ENCODE measurements at regions not wholly inside any gene's neighbourhood (a gene's known extent, or its start where the extent isn't known, plus 50 kb on each side); places are given as distances from the start of the nearest gene placed in this dataset.

- Histone ChIP-seq H3K4me3 (ENCODE audit: low read depth, low read length) (no peak overlapping the region), H3K9me3 (ENCODE audit: control insufficient read depth, insufficient read depth, low read length) (no peaks in the 10 kb centered on the region), H3K4me1 (ENCODE audit: control insufficient read depth, insufficient read depth, low read length) (peaks cover 12% of the 10 kb centered on the region), H3K27ac (ENCODE audit: low read depth, low read length) (no peak overlapping the region), H3K36me3 (ENCODE audit: control insufficient read depth, insufficient read depth, low read length) (no peaks in the 10 kb centered on the region), H3K9ac (ENCODE audit: low read depth, low read length) (no peak overlapping the region), H3K27me3 (ENCODE audit: control insufficient read depth, insufficient read depth, low read length) (no peaks in the 10 kb centered on the region)
Observed at GRCh38 chr22:26804315-26804714, 146.9 kb downstream of the MIAT start.

DNA sequence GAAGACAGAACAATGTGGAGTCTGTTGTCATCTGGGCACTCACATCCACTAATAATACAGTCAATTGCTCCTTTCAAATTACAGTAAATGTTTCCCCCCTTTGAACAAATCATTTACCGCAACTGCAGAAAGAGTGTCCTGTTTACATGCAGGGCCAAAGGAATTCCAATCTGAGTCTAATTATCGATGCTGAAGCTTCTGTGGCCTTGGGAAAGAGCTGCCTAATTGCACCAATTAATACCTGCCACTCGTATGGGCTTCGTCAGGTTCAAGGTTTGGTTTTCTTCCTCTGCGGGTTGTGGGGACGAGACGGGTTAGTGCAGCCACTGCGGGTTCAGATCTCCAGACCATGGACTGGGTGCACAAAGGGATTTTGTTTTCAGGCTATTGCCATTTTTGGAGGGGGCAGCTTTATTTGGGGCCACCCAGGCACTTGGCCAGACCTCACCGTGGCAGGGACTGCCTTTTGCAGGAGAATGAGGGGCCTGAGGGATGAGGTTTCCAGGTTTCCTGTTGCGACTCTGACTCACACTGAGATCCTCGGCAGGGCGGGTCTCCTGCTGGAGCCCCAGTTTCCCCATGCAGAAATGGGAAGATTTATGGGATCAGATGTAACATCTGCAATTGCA, 147.6 kb downstream of the MIAT start:
- Histone ChIP-seq H3K27me3 (ENCODE audit: control insufficient read depth, insufficient read depth, low read length) (no peaks in the 10 kb centered on the region), H3K27ac (ENCODE audit: low read depth, low read length) (no peak overlapping the region), H3K9ac (ENCODE audit: low read depth, low read length) (no peak overlapping the region)

GRCh38 chr22:26806445-26807175, 149.2 kb downstream of the MIAT start:
- H3K9ac ChIP-seq (ENCODE audit: low read depth, low read length): no peak overlapping the region
- peaks cover 6% of the 10 kb centered on the region; the same call in 1 of the 2 replicates for H3K4me1 ChIP-seq (ENCODE audit: control insufficient read depth, insufficient read depth, low read length)
- H3K4me3 ChIP-seq (ENCODE audit: low read depth, low read length): no peak overlapping the region
- no peaks in the 10 kb centered on the region for H3K27me3 ChIP-seq (ENCODE audit: control insufficient read depth, insufficient read depth, low read length)
- no peak overlapping the region for H3K27ac ChIP-seq (ENCODE audit: low read depth, low read length)
- H3K36me3 ChIP-seq (ENCODE audit: control insufficient read depth, insufficient read depth, low read length): no peaks in the 10 kb centered on the region
- no peaks in the 10 kb centered on the region for H3K9me3 ChIP-seq (ENCODE audit: control insufficient read depth, insufficient read depth, low read length)

More for the DNA sequence above, 147.6 kb downstream of the MIAT start:
- Histone ChIP-seq H3K4me1 (ENCODE audit: control insufficient read depth, insufficient read depth, low read length) (peaks cover 12% of the 10 kb centered on the region), H3K4me3 (ENCODE audit: low read depth, low read length) (no peak overlapping the region), H3K9me3 (ENCODE audit: control insufficient read depth, insufficient read depth, low read length) (no peaks in the 10 kb centered on the region), H3K36me3 (ENCODE audit: control insufficient read depth, insufficient read depth, low read length) (no peaks in the 10 kb centered on the region)

DNA sequence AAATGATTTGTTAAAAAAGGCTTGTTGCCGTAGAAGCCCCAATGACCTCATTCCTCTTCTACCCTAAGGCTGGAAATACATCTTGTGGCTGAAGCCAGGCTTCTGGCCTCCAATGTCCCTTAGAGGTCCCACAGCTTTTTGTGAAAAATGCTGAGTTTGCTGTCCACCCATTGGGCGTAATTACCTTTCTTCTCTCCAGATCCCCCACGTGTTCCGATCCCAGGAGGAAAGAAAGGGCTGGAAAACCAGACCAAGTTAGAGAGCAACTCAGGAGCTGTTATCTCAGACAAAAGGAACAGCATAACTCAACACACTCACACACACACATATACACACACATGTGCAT, 154.2 kb downstream of the MIAT start:
- Histone ChIP-seq H3K9me3 (ENCODE audit: control insufficient read depth, insufficient read depth, low read length) (no peaks in the 10 kb centered on the region), H3K36me3 (ENCODE audit: control insufficient read depth, insufficient read depth, low read length) (no peaks in the 10 kb centered on the region), H3K4me1 (ENCODE audit: control insufficient read depth, insufficient read depth, low read length) (no peaks in the 10 kb centered on the region), H3K27ac (ENCODE audit: low read depth, low read length) (no peak overlapping the region), H3K4me3 (ENCODE audit: low read depth, low read length) (no peak overlapping the region), H3K9ac (ENCODE audit: low read depth, low read length) (no peak overlapping the region), H3K27me3 (ENCODE audit: control insufficient read depth, insufficient read depth, low read length) (no peaks in the 10 kb centered on the region)

GRCh38 chr22:26812731-26813130, 155.3 kb downstream of the MIAT start:
- no peak overlapping the region for H3K4me3 ChIP-seq (ENCODE audit: low read depth, low read length)
- no peak overlapping the region for H3K9ac ChIP-seq (ENCODE audit: low read depth, low read length)
- H3K27ac ChIP-seq (ENCODE audit: low read depth, low read length): no peak overlapping the region
- no peaks in the 10 kb centered on the region for H3K36me3 ChIP-seq (ENCODE audit: control insufficient read depth, insufficient read depth, low read length)
- H3K4me1 ChIP-seq (ENCODE audit: control insufficient read depth, insufficient read depth, low read length): no peaks in the 10 kb centered on the region
- H3K27me3 ChIP-seq (ENCODE audit: control insufficient read depth, insufficient read depth, low read length): no peaks in the 10 kb centered on the region
- H3K9me3 ChIP-seq (ENCODE audit: control insufficient read depth, insufficient read depth, low read length): no peaks in the 10 kb centered on the region

DNA sequence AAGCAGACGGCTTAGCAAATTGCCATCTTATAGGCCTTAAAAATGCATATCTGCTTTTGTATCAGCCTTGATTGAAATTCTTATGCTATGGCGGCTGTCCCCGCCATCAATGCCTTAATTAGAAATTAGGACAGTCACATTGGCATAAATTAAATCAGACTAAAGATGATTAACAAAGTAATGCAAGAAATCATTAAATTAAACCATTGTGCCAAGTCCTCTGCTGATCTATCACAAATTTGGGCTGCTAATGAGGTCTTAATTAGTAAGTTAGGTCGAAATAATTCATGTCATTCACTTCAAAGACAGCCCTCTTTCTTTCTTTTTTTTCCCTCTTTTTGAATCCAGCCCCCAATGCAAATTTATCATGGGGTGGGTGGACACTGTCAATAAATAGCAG, 159.3 kb downstream of the MIAT start:
- no peak overlapping the region for H3K4me3 ChIP-seq (ENCODE audit: low read depth, low read length)
- no peak overlapping the region for H3K27ac ChIP-seq (ENCODE audit: low read depth, low read length)
- H3K36me3 ChIP-seq (ENCODE audit: control insufficient read depth, insufficient read depth, low read length): no peaks in the 10 kb centered on the region
- H3K27me3 ChIP-seq (ENCODE audit: control insufficient read depth, insufficient read depth, low read length): no peaks in the 10 kb centered on the region
- H3K9me3 ChIP-seq (ENCODE audit: control insufficient read depth, insufficient read depth, low read length): 0 out of 2 replicates have a peak, but pooled peaks cover 4% of the 10 kb centered on the region
- H3K4me1 ChIP-seq (ENCODE audit: control insufficient read depth, insufficient read depth, low read length): no peaks in the 10 kb centered on the region
- H3K9ac ChIP-seq (ENCODE audit: low read depth, low read length): no peak overlapping the region

DNA sequence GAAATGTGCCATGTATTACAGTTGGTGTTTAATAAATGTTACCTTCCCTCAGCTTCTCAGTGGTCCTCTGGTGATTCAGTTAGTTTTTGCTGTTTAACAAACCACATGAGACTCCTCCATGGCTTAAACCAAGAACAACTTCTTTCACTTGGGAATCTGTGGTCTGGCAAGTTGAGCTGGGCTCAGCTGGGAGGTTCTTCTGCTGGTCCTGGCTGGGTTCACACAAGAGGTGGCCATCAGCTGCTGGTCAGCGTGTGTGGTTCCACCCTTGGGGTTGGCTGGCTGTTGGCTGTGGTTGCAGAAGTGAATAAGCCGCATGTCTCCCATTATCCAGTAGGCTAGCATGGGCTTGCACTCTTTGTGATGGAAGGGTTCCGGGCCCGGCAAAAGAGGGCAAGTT, 160.5 kb downstream of the MIAT start:
- no peak overlapping the region for H3K9ac ChIP-seq (ENCODE audit: low read depth, low read length)
- H3K27me3 ChIP-seq (ENCODE audit: control insufficient read depth, insufficient read depth, low read length): no peaks in the 10 kb centered on the region
- H3K9me3 ChIP-seq (ENCODE audit: control insufficient read depth, insufficient read depth, low read length): 0 out of 2 replicates have a peak, but pooled peaks cover 4% of the 10 kb centered on the region
- no peak overlapping the region for H3K27ac ChIP-seq (ENCODE audit: low read depth, low read length)
- H3K36me3 ChIP-seq (ENCODE audit: control insufficient read depth, insufficient read depth, low read length): no peaks in the 10 kb centered on the region
- no peak overlapping the region for H3K4me3 ChIP-seq (ENCODE audit: low read depth, low read length)
- H3K4me1 ChIP-seq (ENCODE audit: control insufficient read depth, insufficient read depth, low read length): peaks cover 5% of the 10 kb centered on the region; the same call in 1 of the 2 replicates

DNA sequence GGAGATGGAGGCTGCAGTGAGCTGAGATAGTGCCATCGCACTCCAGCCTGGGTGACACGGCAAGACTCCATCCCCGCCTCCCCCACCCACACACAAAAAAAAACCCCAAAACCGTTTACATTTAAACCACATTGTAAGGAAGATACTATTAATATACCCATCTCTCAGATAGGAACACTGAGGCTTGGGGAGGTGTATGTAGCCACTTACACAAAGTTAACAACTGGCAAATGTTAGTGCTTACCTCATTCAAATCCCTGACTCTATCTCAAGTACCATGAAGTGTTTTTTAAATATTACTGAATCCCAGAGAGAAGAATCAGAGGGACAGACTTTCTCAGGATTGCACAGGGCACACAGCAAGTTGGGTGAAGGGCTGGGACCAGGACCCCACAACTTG, 164.5 kb downstream of the MIAT start:
- Histone ChIP-seq H3K27ac (ENCODE audit: low read depth, low read length) (no peak overlapping the region), H3K9me3 (ENCODE audit: control insufficient read depth, insufficient read depth, low read length) (0 out of 2 replicates have a peak, but pooled peaks cover 4% of the 10 kb centered on the region), H3K36me3 (ENCODE audit: control insufficient read depth, insufficient read depth, low read length) (no peaks in the 10 kb centered on the region), H3K4me3 (ENCODE audit: low read depth, low read length) (no peak overlapping the region), H3K9ac (ENCODE audit: low read depth, low read length) (no peak overlapping the region), H3K4me1 (ENCODE audit: control insufficient read depth, insufficient read depth, low read length) (peaks cover 5% of the 10 kb centered on the region; the same call in 1 of the 2 replicates), H3K27me3 (ENCODE audit: control insufficient read depth, insufficient read depth, low read length) (no peaks in the 10 kb centered on the region)

GRCh38 chr22:26822313-26822712, 164.9 kb downstream of the MIAT start:
- Histone ChIP-seq H3K36me3 (ENCODE audit: control insufficient read depth, insufficient read depth, low read length) (no peaks in the 10 kb centered on the region), H3K9ac (ENCODE audit: low read depth, low read length) (no peak overlapping the region), H3K27ac (ENCODE audit: low read depth, low read length) (no peak overlapping the region), H3K4me1 (ENCODE audit: control insufficient read depth, insufficient read depth, low read length) (peaks cover 5% of the 10 kb centered on the region; the same call in 1 of the 2 replicates), H3K9me3 (ENCODE audit: control insufficient read depth, insufficient read depth, low read length) (0 out of 2 replicates have a peak, but pooled peaks cover 4% of the 10 kb centered on the region), H3K4me3 (ENCODE audit: low read depth, low read length) (no peak overlapping the region), H3K27me3 (ENCODE audit: control insufficient read depth, insufficient read depth, low read length) (no peaks in the 10 kb centered on the region)

DNA sequence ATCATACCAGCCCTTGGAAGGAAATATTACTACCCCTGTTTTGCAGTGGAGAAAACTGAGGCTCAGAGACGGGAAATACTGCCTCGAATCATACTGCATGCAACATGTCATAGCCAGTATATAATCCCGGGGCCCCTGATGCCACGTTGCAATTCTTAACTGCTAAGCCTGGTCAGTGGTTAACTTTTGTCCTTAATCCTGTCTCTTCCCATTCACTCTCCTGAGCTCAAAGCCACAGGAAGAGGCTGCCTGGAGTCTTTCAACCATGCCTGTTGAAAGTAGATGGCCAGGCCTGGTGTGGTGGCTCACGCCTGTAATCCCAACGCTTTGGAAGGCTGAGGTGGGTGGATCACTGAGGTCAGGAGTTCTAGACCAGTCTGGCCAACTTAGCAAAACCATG, 166.6 kb downstream of the MIAT start:
- 0 out of 2 replicates have a peak, but pooled peaks cover 4% of the 10 kb centered on the region for H3K9me3 ChIP-seq (ENCODE audit: control insufficient read depth, insufficient read depth, low read length)

More for the DNA sequence above, 166.6 kb downstream of the MIAT start:
- Histone ChIP-seq H3K4me1 (ENCODE audit: control insufficient read depth, insufficient read depth, low read length) (peaks cover 5% of the 10 kb centered on the region; the same call in 1 of the 2 replicates), H3K9ac (ENCODE audit: low read depth, low read length) (no peak overlapping the region), H3K4me3 (ENCODE audit: low read depth, low read length) (no peak overlapping the region), H3K36me3 (ENCODE audit: control insufficient read depth, insufficient read depth, low read length) (no peaks in the 10 kb centered on the region), H3K27ac (ENCODE audit: low read depth, low read length) (no peak overlapping the region), H3K27me3 (ENCODE audit: control insufficient read depth, insufficient read depth, low read length) (no peaks in the 10 kb centered on the region)

Measured in HUES48 (cell line).